ENCODE measurements at regions not wholly inside any gene's neighbourhood (a gene's known extent, or its start where the extent isn't known, plus 50 kb on each side); places are given as distances from the start of the nearest gene placed in this dataset.

DNA sequence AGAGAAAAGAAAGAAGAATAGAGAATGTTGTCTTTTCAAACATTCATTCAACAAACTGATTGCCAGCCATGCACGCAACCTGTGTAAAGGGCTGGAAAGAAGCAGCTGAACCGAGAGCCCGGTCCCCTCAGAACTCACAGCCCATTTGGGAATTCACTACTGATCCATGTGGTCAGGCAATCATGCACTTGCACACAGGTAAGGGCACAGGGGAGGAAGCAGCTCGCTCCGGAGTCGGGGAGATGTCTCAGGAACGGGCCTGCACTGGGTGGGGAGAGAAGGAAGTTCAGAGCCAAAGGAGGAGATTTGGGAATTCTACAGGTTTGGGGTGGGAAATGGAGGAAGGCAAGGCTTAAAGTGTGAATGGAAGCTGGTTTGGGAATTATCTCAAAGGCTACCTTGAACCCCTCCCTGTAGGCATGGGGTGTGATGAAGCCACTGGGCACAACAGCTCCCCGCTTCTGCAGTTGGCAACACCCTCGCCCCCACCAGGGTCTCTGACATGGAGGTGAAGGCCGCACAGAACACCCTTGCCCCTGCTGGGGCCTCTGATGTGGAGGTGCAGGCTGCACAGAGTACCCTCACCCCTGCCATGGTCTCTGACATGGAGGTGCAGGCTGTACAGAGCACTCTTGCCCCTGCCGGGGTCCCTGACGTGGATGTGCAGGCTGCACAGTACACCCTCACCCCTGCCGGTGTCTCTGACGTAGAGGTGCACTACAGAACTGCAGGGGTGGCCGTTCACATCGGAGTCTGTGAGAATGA, 194.4 kb upstream of the RNF32 start:
- DNase-seq = no peak

DNA sequence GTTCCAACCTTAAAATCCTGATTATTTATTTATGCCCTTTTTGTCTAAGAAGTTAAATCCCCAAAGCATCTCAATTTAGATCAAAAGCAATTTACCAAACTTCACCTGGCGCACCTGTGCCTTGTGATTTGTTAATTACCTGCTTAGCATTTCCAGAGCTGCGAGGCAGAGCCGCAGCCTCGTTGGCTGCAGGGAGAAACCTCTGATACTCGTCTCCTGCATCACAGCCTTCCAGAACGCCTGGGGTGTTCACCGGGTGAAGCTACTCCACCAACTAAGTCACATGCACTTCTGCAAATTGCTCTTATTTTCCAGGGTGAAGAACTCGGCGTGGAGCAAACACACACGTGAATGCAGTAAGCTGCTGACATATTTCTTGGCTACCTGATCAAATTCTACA, 198.1 kb upstream of the RNF32 start:
- no peak for DNase-seq

DNA sequence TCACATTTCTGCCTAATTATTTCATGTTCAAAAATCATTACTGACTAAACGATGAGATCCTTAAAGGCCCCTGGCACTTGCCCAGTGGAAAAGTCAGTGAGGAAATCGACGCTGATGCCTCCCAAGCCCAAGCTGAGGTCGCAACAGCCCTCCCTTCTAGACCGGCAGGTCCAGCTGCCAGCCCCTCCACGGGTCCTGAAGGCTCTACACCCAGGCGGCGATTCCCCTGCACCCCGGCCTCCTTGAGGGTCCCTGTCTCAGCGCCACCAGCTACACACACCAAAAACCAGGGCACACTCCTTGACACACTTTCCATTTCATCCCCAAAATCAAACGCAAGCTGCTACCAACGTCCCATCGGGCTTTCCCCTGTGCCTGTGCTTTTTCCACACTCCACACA, 200.1 kb upstream of the RNF32 start:
- DNase-seq = no peak

DNA sequence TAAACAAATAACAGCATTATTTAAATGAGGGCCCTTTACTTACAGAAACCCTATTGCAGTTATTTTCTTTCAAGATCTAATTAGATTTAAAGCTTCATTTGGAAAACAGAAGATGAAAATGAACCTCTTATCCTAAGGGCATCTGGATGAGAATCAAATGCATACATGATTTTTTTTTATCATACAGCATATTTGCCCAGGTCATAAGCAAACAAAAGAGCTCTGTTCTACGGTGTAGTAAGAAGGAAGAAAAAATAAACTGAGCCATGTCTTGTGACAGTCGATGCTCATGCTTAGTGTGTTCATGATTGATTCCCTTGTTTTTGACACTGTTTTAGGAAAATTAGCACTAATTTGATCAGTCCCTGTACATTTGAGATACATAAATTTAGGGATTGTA, 202.6 kb upstream of the RNF32 start:
- no peak for DNase-seq

DNA sequence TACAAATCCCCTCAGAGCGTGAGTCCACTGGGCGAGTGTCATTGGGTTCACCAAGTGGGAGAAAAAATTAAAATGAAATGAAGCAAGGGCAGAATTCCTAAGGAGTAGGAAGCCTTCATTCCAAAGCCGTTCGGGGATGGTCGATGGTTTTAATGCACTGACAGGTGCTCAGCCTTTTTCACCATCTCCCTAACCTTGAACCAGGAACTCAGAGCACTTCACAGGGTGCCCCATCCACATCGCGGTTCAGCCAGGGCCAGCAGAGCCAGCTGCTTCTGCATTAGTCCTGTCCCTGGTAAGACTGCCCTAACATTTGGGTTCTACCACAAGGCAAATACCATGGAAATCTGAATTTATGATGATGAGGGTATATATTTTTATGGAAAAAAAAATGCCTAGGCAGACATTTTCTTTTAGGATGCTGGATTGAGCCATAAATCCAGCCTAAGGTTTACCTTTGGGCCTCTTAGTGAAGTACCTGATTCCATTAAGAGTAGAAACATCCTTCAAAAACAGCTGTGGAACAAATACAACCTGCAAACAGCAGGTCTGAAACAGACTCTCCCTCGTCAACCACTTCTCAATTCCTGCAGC, 203.5 kb upstream of the RNF32 start:
- no peak for DNase-seq

DNA sequence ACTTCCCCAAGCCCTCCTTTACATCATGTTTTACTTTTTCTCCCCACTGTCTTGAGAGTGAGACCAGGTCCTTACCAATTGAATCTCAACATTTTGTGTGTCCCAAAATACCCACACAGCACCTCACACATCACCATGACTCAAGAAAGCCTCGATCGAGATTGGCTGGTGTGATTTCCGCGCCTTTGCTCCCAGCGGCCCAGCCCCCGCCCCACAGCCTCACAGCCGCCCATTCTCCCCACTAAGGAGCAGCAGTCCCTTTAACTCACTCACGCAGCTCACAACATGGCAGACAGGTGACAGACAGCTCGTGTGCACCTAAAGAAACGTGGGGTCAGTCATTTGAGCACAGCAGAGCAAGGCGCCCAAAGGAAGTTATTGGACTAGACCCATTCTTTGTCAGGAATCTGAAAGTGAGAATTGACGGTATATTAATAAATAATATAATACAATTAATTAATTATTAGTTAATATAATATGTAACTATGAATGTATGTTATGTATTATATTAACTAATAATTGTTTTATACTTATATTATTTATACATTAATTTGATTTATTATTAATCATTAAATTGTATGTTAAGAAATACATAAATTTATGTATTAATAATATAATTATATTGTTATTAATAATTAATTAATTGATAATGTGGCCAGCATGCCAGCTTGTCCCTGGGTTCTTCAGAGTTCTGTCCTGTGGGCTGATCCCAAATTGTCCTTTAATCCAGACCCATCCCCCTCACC, 204.9 kb upstream of the RNF32 start:
- DNase-seq = no peak

DNA sequence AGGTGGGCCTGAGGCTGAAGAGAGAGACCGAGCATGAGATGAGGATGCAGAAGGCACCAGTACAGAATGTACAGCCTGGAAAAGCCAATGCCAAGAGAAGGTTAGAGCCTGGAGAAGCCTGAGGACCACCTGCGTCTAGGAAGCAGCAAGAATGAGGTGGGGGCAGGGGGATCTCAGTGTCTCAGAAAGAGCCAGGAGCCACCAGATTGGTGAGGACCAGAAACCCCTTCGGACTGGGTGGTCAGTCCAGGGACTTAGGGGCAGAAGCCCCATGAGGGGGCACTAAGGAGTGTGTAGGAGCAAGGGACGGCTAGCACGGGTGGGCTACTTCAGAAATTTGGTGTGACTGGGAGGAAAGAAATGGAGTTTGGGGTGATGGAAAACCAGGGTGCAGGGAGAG, 205.9 kb upstream of the RNF32 start:
- no peak for DNase-seq

DNA sequence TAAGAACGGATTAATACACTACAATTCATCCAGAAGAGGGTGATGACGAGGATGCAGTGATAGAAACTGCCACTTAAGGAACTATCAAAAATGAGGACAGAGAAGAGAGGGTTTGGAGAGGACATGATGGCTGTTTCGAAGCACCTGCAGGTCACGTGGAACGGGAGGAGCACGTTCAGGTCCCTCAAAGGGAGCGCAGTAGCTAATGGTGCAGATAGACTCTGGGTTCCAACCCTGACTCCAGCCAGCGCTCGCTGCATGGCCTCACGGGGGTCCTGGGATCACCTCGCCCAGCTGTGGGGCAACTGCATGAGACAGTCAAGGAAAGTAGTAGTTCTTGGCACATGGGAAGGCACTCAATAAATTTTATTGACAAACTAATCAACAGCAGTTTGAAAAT, 208.6 kb upstream of the RNF32 start:
- DNase-seq = no peak

DNA sequence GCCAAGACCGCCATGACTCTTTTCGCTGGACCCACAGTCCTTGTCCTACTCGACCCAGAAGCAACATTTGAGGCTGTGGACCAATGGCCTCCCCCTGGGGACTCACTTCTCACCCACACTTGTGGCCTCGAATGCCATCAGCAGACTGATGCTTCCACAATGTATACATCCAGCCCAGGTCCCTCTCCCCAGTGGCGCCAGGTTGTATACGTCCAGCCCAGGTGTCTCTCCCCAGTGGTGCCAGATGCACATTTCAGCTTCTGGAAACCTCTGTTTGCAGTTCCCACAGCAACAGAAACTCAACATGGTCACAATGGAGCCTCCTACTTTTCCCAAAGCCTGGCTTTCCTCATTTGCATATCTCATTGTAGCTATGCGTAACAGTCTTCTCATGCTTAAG, 210.5 kb upstream of the RNF32 start:
- DNase-seq = no peak

DNA sequence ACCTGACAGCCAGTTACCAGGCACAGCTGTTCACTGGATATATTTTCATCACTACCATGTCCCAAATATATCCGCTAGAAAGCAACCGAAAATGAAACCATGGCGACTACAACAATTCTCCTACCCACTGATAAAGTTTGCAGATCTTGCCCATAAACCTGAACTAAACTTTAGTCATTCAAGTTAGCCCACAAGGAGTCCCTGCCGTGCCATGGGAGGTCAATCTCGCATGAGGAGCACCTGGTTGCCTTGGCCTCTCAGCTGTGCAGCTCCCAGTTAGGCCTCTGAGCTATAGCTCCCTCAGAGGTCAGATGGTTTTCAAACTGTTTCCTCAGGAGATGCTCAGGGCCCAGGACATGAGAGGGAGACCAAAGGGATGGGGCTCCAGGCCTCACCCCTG, 211.1 kb upstream of the RNF32 start:
- no peak for DNase-seq

DNA sequence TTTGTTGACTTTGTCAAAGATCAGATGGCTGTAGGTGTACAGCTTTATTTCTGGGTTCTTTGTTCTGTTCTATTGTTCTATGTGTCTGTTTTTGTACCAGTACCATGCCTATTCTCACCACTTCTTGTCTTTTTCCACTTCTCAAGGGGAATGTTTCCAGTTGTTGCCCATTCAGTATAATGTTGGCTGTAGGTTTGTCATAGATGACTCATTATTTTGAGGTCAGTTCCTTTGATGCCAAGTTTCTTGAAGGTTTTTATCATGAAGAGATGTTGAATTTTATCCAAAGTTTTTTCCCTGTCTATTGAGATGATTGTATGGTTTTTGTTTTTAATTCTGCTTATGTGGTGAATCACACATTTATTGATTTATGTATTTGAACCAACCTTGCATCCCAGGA, 216.7 kb upstream of the RNF32 start:
- DNase-seq = no peak

DNA sequence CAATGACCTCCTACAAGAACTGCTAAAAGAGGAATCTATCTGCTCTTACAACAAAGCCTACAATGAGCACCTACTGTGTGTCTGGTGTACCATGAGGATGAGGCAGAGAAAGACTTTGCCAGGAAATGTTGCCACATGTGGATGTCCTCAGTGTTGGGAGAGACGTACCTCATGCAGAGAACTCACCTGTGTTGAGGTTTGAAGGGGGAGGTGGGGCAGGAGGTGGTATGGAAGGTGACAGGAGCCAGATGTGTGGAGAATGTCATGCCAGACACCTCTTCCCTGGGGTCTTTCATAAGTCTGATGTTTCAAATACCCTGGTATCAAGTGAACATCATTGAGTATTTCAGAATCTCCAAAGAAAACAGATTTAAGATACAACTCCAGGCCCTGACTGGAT, 220.1 kb upstream of the RNF32 start:
- DNase-seq = no peak

DNA sequence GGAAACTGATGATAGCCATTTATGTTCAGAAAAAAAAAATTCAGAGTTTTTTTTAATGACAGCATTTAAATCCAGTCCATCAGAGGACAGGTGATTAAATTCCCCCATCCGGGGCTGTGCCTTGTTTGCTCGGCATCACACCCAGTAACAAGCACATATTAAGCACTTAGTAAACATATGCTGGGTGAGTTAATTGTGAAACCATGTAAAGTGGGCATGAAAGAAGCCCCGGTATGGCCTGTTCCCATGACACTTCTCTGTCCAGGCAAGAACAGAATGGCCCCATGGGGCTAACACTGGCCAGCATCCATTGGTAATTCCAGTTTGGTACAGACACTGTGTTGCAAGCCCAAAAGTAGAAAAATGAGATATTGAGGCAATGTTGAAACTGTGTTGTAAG, 220.8 kb upstream of the RNF32 start:
- no peak for DNase-seq

DNA sequence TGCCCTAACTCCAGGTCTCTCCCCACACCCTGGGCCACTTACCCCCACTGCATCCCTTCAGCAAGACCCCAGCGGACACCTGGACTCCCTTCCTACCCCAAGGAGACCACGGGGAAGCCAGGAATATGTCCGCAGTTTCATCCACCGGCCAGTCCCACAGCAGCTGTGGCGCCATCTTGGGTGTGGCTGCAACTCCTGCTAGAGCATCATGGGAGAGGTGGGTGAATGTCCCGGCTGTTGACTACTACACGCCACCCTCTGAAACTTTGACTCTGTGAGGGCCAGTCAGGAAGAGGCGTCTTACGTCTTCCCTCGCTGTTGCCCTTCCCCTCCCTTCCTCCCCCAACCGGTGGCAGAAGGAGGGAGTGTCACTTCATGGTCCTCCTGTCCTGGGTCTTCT, 238.3 kb upstream of the RNF32 start:
- DNase-seq = no peak

DNA sequence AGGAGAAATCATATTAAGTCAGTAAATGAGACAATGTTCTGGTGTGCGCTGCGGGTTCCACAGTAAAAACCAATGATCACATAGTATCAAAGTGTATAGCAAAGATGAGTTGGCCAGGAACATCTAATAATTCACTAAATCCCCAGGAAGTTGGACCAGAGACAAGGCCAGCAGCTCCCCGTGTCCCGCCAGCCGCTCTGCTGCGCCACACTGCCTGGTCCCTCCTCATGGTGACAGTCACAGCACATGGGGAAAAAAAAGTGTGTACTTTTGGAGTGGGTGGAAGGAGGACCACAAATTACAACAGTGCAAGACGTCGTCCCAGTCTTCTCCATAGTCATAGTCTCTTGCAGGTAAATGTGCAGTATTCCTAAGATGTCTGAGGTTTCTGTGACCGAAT, 239.0 kb upstream of the RNF32 start:
- no peak for DNase-seq

DNA sequence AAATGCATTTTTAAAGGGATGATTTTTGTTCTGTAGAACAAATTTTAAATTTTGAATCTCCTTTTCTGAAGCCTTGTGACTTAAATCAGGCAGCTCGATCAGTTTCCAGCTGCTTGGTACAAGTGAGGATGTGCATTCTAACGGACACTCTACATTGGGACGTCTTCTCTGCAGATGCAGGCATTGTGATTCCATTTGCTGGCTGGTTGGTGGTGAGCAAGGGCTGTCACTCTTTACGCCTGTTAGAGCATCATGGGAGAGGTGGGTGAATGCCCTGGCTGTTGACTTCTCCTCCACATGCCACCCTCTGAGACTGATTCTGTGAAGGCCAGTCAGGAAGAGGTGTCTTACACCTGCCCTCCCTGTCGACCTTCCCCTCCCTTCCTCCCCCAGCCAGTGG, 240.5 kb upstream of the RNF32 start:
- DNase-seq = no peak

DNA sequence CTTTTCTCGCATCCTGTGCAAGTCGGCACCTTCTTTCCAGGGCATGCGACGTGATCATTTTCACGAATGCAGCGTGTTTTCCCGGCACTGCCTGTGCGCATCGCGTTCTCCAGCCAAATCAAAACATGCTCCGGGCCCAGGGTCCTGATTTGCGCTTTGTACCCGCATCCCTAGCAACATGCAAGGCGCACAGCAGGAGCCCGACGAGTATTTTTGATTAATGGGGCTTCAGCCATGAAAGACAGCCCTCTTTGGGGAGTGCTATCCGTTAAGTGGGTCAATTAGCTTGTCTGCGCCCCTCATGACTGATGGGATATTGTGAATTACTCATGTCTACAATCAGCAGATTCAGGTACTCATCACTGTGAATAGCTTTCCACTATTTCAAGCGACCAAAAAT, 243.3 kb upstream of the RNF32 start:
- DNase-seq = no peak

DNA sequence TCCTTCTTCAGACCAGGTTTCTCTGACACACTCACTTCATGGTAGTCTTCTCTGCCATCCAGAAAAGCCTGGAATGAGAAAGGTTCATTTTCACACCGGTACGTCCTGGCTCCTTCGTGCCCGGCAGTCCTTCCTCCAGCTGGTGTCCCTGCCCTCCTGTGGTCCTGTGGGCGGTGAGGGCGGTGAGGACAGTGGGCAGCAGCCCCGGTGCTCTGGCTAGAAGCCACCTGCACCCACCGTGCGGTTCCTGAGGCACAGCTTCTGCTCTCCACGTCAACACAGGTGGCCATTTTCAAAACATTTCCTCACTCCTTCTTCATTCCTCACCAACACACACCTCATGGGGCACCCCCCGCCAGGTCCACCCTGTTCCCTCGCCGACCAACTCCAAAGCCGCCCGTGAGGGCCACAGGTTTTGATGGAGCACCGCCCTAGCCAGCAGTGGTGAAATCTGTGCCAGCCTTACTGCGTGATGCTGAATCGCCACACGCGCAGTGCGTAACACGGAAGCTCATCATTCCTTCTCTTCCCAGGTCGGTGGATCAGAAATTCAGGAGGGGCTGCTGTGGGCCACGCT, 251.4 kb upstream of the RNF32 start:
- no peak for DNase-seq

DNA sequence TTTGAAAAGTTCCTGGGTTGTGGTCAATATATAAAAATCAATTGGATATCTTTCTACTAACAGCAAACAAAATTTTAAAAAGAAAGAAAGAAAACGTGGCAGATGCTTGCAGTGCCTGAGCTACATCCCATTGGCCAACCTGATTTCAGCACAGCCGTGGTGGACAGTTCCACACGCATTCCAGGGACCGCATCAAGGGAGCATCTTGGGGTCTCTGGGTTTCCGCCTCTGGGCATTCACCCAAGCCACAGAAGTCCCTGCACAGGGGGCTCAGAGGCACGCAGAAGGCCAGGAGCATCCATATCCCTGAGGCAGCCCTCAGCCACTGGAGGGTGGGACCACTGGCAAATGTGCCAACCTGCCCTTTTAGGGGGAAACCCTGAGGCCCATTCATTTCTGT, 254.5 kb upstream of the RNF32 start:
- no peak for DNase-seq

DNA sequence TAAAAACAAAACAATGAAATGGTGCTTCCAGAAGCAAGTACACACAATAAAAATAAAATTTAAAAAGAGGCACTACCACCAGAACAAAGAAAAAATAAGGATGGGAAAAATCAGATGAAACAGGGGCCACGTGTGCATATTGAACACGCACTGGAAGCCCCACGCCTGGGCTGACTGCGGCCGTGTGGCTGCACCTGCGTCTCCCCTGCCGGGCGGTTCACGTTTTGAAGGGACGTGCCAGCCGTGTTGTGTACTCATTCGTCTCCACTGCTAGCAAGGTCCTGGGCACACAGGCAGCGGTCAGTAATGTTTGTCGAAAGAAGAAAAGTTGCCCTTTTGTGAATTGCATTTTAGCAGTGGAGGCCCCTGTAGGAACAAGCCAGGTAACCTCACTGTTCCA, 255.9 kb upstream of the RNF32 start:
- DNase-seq = no peak

DNA sequence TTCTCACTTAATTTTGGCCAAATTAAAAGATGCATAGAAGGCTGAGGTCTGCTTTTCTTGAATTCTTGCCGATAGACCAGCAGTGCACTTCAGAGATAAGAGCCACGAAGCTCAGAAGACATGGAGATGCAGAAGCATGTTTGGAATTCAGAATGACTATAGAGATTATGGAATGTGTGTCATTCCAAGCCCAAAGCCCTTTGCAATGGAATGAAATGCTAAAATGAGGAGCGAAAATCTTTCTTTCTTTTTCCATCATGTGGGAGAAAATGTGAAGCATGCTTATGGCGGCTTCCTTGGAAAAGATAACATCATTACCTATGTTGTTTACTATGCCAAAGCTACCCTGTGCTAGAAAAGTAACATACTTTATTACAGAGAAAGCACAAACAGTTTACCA, 257.0 kb upstream of the RNF32 start:
- no peak for DNase-seq

DNA sequence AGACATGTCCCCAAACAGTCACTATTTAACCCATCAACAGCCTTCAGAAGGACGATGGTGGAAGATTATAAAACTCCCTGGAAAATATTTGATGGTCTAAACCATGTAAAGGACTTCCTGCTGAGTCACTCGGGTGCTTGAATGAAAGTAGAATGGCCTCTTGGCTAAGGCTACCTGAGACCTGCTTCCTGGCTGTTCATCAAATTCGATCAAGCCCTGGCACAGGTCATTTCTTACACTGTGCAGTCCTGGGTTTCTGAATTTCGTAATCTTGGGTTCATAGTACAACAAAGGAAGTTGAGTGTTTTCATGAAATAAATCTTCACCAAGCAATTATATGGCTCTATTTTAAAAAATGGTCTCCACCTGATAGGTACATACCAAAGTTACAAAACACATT, 260.3 kb upstream of the RNF32 start:
- DNase-seq = no peak

DNA sequence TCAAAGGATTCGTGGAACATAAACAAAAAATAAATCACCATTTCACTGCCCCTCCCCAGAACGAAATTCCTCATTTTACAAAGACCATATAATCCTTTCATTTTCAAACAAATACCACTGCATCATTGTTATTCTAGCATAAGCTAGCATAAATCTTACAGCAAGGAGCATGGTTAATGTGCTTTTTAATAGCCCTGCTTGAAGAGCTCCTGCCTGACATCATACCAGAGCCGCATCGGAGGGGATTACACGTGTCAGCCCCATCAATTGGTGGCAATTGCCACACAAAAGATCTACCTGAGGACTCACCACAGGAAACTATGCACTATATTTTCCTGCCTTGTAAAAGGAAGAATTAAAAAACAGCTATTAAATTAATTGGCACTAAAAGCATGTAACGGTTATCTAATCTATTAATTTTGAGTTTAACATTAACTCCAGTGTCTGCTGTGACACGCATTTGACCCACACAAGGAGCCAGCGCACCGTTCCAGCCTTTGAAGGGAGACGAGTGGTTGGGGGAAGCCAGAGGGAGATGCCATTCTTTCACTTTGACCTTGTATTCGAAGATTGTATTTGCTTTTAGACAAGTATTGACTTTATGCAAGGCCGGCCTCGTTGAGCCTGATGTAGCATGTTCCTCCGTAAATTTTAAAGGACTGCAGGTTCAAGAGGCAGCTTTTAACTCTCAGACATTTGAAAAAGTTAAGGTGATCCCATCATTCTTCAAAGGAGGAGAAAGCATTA, 261.1 kb upstream of the RNF32 start:
- DNase-seq = no peak

Measured in stimulated activated naive CD4-positive, alpha-beta T cell (primary cell).